ENCODE measurements at regions not wholly inside any gene's neighbourhood (a gene's known extent, or its start where the extent isn't known, plus 50 kb on each side); places are given as distances from the start of the nearest gene placed in this dataset.

- DNase-seq (ENCODE audit: extremely low read depth in 1 of 11, low read depth in 9 of 11, low spot score in 4 of 11) = peak in 10 of 11 donors; percentile 52 to 87 (median 72)
These were observed 470.1 kb upstream of the NRP1 start for GRCh38 chr10:33804584-33804983.

- no peak for DNase-seq (ENCODE audit: extremely low read depth in 1 of 11, low read depth in 9 of 11, low spot score in 4 of 11)
These were observed 468.8 kb upstream of the NRP1 start for GRCh38 chr10:33803248-33803647.

- no peak for DNase-seq (ENCODE audit: extremely low read depth in 1 of 11, low read depth in 9 of 11, low spot score in 4 of 11)
These were observed 468.1 kb upstream of the NRP1 start for GRCh38 chr10:33802566-33802965.

- DNase-seq (ENCODE audit: extremely low read depth in 1 of 11, low read depth in 9 of 11, low spot score in 4 of 11) = peak in 3 of 11 donors; percentile 44 to 57 (median 54)
These were observed 467.2 kb upstream of the NRP1 start for GRCh38 chr10:33801705-33802104.

GRCh38 chr10:33800986-33801385, 466.5 kb upstream of the NRP1 start:
- DNase-seq (ENCODE audit: extremely low read depth in 1 of 11, low read depth in 9 of 11, low spot score in 4 of 11) = no peak

GRCh38 chr10:33800545-33800944, 466.1 kb upstream of the NRP1 start:
- DNase-seq (ENCODE audit: extremely low read depth in 1 of 11, low read depth in 9 of 11, low spot score in 4 of 11) = no peak

- no peak for DNase-seq (ENCODE audit: extremely low read depth in 1 of 11, low read depth in 9 of 11, low spot score in 4 of 11)
These were observed 465.5 kb upstream of the NRP1 start for GRCh38 chr10:33799944-33800323.

- no peak for DNase-seq (ENCODE audit: extremely low read depth in 1 of 11, low read depth in 9 of 11, low spot score in 4 of 11)
These were observed 464.9 kb upstream of the NRP1 start for GRCh38 chr10:33799281-33799943.

GRCh38 chr10:33798754-33799153, 464.3 kb upstream of the NRP1 start:
- DNase-seq (ENCODE audit: extremely low read depth in 1 of 11, low read depth in 9 of 11, low spot score in 4 of 11) = no peak

GRCh38 chr10:33796680-33797079, 462.2 kb upstream of the NRP1 start:
- DNase-seq (ENCODE audit: extremely low read depth in 1 of 11, low read depth in 9 of 11, low spot score in 4 of 11) = no peak

- DNase-seq (ENCODE audit: extremely low read depth in 1 of 11, low read depth in 9 of 11, low spot score in 4 of 11) = no peak
These were observed 461.1 kb upstream of the NRP1 start for GRCh38 chr10:33795529-33795928.

GRCh38 chr10:33794460-33794859, 460.0 kb upstream of the NRP1 start:
- DNase-seq (ENCODE audit: extremely low read depth in 1 of 11, low read depth in 9 of 11, low spot score in 4 of 11) = no peak

- no peak for DNase-seq (ENCODE audit: extremely low read depth in 1 of 11, low read depth in 9 of 11, low spot score in 4 of 11)
These were observed 459.3 kb upstream of the NRP1 start for GRCh38 chr10:33793793-33794192.

- no peak for DNase-seq (ENCODE audit: extremely low read depth in 1 of 11, low read depth in 9 of 11, low spot score in 4 of 11)
These were observed 456.8 kb upstream of the NRP1 start for GRCh38 chr10:33791272-33791660.

- DNase-seq (ENCODE audit: extremely low read depth in 1 of 11, low read depth in 9 of 11, low spot score in 4 of 11) = no peak
These were observed 456.2 kb upstream of the NRP1 start for GRCh38 chr10:33790521-33791271.

- DNase-seq (ENCODE audit: extremely low read depth in 1 of 11, low read depth in 9 of 11, low spot score in 4 of 11) = no peak
These were observed 449.1 kb upstream of the NRP1 start for GRCh38 chr10:33783557-33783956.

- no peak for DNase-seq (ENCODE audit: extremely low read depth in 1 of 11, low read depth in 9 of 11, low spot score in 4 of 11)
These were observed 448.6 kb upstream of the NRP1 start for GRCh38 chr10:33783078-33783477.

- no peak for DNase-seq (ENCODE audit: extremely low read depth in 1 of 11, low read depth in 9 of 11, low spot score in 4 of 11)
These were observed 447.3 kb upstream of the NRP1 start for GRCh38 chr10:33781606-33782395.

GRCh38 chr10:33780961-33781360, 446.5 kb upstream of the NRP1 start:
- no peak for DNase-seq (ENCODE audit: extremely low read depth in 1 of 11, low read depth in 9 of 11, low spot score in 4 of 11)

- DNase-seq (ENCODE audit: extremely low read depth in 1 of 11, low read depth in 9 of 11, low spot score in 4 of 11) = no peak
These were observed 442.8 kb upstream of the NRP1 start for GRCh38 chr10:33777223-33777622.

Data from renal cortex interstitium (tissue), 11 donors.